NCI-H2196 (cell line): ENCODE measurements at regions not wholly inside any gene's neighbourhood (a gene's known extent, or its start where the extent isn't known, plus 50 kb on each side); places are given as distances from the start of the nearest gene placed in this dataset.
"Not testable (repeated sequence)": the region's sequence is repeated elsewhere in the genome, so short reads cannot be mapped to it uniquely, and the experiment has no call there.

Source experiments
- DNase-seq: peaks from one replicate; lab custom pipeline; 2025; ENCODE audit not compliant: unreplicated experiment; lab: John Stamatoyannopoulos, UW

DNA sequence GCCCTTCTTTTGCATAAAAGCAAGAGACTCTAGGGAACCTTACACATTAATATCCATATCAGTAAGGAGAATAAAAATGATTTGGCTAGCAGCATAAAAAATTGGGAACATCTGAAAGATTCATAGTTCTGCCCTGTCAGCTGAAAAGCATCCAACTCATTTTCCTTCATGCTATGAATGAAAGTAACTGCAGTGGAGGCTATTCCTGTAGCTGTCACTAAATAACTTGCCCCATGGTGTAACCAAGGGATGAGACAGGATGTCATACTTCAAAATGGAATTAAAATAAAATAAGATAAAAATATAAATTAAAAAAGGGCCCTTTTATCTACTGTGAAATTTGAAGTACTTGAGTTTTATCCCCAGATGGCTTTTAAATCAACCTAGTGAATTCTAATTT lies 878.8 kb downstream of the C4orf33 start:
- DNase-seq: no peak

GRCh38 chr4:129978315-129978714 lies 882.4 kb downstream of the C4orf33 start:
- DNase-seq: no peak

- no peak for DNase-seq
Observed at GRCh38 chr4:129988957-129989356, 893.0 kb downstream of the C4orf33 start.

- DNase-seq: no peak
Observed at GRCh38 chr4:129994715-129995114, 898.8 kb downstream of the C4orf33 start.

- DNase-seq: no peak
Observed at GRCh38 chr4:129998436-129999150, 902.6 kb downstream of the C4orf33 start.

GRCh38 chr4:129999156-129999555 lies 903.2 kb downstream of the C4orf33 start:
- no peak for DNase-seq

DNA sequence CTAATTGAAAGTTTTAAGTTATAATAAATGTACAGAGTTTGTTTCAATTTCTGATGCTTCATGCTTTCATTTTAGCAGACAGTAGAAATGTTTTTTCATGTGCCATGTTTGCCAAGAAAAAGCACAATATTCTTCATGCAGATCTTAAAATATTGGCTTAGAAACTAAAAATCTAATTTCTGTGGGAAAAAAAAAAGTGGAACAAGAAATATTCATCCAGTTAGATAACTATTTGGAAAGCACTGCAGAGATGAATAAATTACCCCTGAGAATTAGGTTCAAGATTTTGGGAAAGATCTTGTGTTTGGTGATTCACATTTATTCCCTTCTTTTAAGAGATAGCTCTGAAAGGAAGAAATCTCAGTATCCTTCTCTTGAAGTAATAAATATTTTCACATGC lies 912.5 kb downstream of the C4orf33 start:
- DNase-seq: no peak

DNA sequence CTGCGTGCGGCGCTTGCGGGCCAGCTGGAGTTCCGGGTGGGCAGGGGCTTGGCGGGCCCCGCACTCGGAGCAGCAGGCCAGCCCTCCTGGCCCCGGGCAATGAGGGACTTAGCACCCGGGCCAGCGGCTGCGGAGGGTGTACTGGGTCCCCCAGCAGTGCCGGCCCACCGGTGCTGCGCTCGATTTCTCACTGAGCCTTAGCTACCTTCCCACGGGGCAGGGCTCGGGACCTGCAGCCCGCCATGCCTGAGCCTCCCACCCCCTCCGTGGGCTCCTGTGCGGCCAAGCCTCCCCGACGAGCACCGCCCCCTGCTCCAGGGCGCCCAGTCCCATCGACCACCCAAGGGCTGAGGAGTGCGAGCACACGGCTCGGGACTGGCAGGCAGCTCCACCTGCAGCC lies 916.9 kb downstream of the C4orf33 start:
- not testable (repeated sequence) for DNase-seq

DNA sequence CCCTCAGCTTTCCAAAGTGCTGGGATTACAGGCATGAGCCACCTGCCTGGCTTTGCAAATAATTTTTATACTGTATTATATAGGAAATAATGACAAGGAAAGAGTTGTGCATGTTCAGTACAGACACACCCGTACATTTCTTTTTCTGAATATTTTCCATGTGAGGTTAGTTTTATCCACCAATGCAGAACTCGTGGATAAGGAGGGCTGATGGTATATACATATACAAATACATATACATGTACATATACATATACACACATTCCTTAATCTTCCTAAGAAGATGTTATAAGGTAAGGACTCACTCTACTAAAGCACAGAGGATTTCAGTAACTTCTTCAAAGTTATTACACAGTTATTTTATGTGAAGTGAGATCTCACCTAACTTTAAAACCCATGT lies 925.8 kb downstream of the C4orf33 start:
- DNase-seq: no peak

GRCh38 chr4:130023088-130023487 lies 927.1 kb downstream of the C4orf33 start:
- DNase-seq: no peak

GRCh38 chr4:130025701-130026100 lies 929.7 kb downstream of the C4orf33 start:
- no peak for DNase-seq

GRCh38 chr4:130026185-130026584 lies 930.2 kb downstream of the C4orf33 start:
- no peak for DNase-seq

DNA sequence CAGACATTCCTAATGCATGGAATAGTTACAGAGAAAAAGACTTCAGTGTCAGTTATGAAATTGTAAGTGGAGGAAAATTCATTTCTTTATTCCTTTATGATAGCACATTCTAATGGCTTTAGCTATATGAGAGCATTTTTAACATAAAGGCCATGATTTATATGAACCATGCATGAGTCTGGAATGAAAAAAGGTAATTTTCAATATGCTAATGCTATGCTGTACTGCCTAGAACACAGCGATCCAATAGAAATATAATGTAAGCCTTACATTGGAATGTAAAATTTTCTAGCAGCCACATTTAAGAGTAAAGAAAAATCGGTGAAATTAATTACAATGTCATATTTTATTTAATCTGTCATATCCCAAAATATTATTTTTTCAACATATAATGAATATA lies 932.0 kb downstream of the C4orf33 start:
- DNase-seq: no peak

GRCh38 chr4:130028552-130028951 lies 932.6 kb downstream of the C4orf33 start:
- no peak for DNase-seq

DNA sequence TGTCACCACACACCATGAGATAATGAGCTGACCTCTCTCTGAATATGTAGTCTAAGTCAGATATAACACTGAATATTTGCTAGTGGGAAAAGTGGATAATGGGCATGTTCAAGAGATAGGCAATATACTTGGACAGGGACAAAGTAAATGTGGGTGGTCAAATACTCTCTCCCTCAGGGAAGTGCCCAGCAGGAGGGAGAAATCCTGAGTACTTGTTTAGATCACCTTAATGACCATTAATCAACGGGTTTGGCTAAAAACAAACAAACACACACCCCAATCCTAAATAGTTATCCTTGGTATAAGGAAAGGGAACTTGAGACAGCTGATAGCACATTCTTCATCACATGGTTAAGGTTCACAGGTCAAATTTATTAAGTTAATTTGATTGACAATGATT lies 933.5 kb downstream of the C4orf33 start:
- DNase-seq: no peak

DNA sequence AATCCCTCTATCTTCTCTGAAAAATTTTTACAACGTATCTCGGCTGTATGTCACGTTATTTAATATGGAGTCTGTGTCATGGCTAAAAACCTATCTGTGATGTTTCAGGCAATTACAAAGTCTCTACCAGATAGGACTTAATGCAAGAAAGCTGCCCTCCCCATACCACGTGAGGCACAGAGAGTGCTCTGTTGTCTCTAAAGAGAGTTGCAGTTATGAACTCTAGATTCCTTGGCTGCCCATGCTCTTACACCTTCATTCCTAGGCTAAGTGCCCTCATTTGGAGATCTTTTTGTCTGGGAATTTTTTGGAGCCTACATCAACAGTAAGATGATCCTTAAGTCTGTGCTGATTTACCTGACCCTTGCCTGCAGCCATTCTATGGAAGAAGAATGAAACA lies 935.9 kb downstream of the C4orf33 start:
- DNase-seq: no peak

GRCh38 chr4:130033657-130034056 lies 937.7 kb downstream of the C4orf33 start:
- not testable (repeated sequence) for DNase-seq

DNA sequence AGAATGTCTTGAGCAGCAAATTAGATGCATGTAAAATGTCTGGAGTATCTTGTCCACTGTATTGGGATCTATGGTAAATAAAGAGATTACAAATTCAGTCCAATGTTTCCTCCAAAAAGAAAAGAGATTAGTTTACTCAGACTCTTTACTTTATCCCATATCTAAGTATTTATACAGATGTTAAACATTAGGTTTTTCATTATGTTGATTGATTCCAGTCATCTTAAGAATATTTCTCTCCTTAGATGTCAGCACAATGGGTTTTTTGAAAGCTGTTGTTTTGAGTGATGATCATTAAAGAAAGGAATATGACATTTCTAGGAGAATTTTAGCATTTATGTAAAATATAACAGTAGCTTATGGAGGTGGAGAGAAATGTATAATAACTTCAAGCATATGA lies 938.9 kb downstream of the C4orf33 start:
- DNase-seq: no peak

GRCh38 chr4:130035391-130035790 lies 939.4 kb downstream of the C4orf33 start:
- DNase-seq: no peak

GRCh38 chr4:130037866-130038265 lies 941.9 kb downstream of the C4orf33 start:
- DNase-seq: not testable (repeated sequence)

GRCh38 chr4:130038540-130038939 lies 942.6 kb downstream of the C4orf33 start:
- not testable (repeated sequence) for DNase-seq

GRCh38 chr4:130043732-130044160 lies 947.8 kb downstream of the C4orf33 start:
- DNase-seq: no peak
